ENCODE measurements at regions not wholly inside any gene's neighbourhood (a gene's known extent, or its start where the extent isn't known, plus 50 kb on each side); places are given as distances from the start of the nearest gene placed in this dataset.

GRCh38 chr13:74052402-74052928, 81.7 kb downstream of the KLF12 start:
- WGBS, 2 experiments (ENCODE audit: extremely low coverage in 2 of 2, insufficient read length in 1 of 2): 80% methylated on average over 2 of the region's 5 CpGs; no CpG with 5 or more reads in 1 of the 2 experiments
- no peak for ATAC-seq (ENCODE audit: low read depth)
- intact Hi-C loops (cut with micrococcal nuclease): no loop called here

More at GRCh38 chr13:74052402-74052928, 81.7 kb downstream of the KLF12 start:
- no peak overlapping the region for H3K14ac ChIP-seq (replicated peaks; ENCODE audit: low read depth, low read length)
- ChIA-PET CTCF (no interaction called here), POLR2A (ENCODE audit: unreplicated experiment) (no interaction called here)
- peaks cover 9% of the 10 kb centered on the region for H3K4me1 ChIP-seq (ENCODE audit: control insufficient read depth, insufficient read depth, low read length)
- no peak overlapping the region for H3K4me2 ChIP-seq (ENCODE audit: low read depth, low read length)
- H3K36me3 ChIP-seq (ENCODE audit: control insufficient read depth, insufficient read depth, low read length): no peaks in the 10 kb centered on the region; the same call in 1 of the 2 replicates
- no peak overlapping the region for H4K5ac ChIP-seq (ENCODE audit: low read depth, low read length)
- no peaks in the 10 kb centered on the region for H3K9me3 ChIP-seq (ENCODE audit: control insufficient read depth, insufficient read depth, low read length)
- H2AK9ac ChIP-seq (replicated peaks; ENCODE audit: low read depth, low read length, poor library complexity): no peak overlapping the region
- H4K91ac ChIP-seq (ENCODE audit: insufficient read depth, low read depth, low read length): no peak overlapping the region
- no peak for DNase-seq
- no peak overlapping the region for H2AFZ ChIP-seq (replicated peaks; ENCODE audit: low read length, poor library complexity)
- no peak overlapping the region for H3K4me3 ChIP-seq (ENCODE audit: insufficient read depth, low read depth, low read length)
- H3K56ac ChIP-seq (ENCODE audit: extremely low read depth, insufficient read depth, low read length): no peak overlapping the region
- no peak overlapping the region for H2BK20ac ChIP-seq (ENCODE audit: low read depth, low read length)
- in situ Hi-C loops (cut with MboI; ENCODE audit: low sequenced_read_pairs) (no loop called here), dilution Hi-C loops (cut with HindIII; ENCODE audit: low sequenced_read_pairs, unreplicated experiment) (no loop called here)
- H3K18ac ChIP-seq (ENCODE audit: low read depth, low read length): no peak overlapping the region
- no peaks in the 10 kb centered on the region for H3K27me3 ChIP-seq (ENCODE audit: control insufficient read depth, insufficient read depth, low read length)
- H3K79me1 ChIP-seq (ENCODE audit: low read depth in 1 of 2, low read length in 2 of 2): peaks cover 52 to 68% of the 10 kb centered on the region in 2 experiments
- peaks cover 18% of the 10 kb centered on the region for H3K9me1 ChIP-seq (ENCODE audit: insufficient read depth, low read length)
- H3K23ac ChIP-seq (ENCODE audit: low read depth, low read length): no peak overlapping the region
- H2BK15ac ChIP-seq (ENCODE audit: low read depth, low read length): no peak overlapping the region
- no peak overlapping the region for H2BK120ac ChIP-seq (ENCODE audit: low read depth, low read length)
- peaks cover 18% of the 10 kb centered on the region; the same call in 1 of the 2 replicates for H4K20me1 ChIP-seq (ENCODE audit: insufficient read depth, low read length)
- no peak overlapping the region for H3K9ac ChIP-seq (ENCODE audit: low read depth, low read length)
- H2BK5ac ChIP-seq (ENCODE audit: low read depth, low read length, poor library complexity, severe bottlenecking): no peak overlapping the region
- H2AK5ac ChIP-seq (ENCODE audit: low read depth, low read length): no peak overlapping the region
- TF ChIP-seq FOS (IDR thresholded peaks at IDR 0.05; ENCODE audit: low read depth, low read length) (no peak), USF2 (IDR thresholded peaks at IDR 0.05; ENCODE audit: low read depth, low read length) (peak; percentile 38; the same call in 1 of the 2 replicates), RAD21 (IDR thresholded peaks at IDR 0.05; ENCODE audit: low read length) (no peak)
- no peak overlapping the region for H3K4ac ChIP-seq (ENCODE audit: low read depth, low read length)
- H4K8ac ChIP-seq (ENCODE audit: low read depth in 2 of 2, low read length in 2 of 2): no peak overlapping the region
- BruUV-seq (replicated peaks): no TSS peak
- H3K27ac ChIP-seq (ENCODE audit: insufficient read depth, low read length): no peak overlapping the region
